DMS 273 (cell line): ENCODE measurements at regions not wholly inside any gene's neighbourhood (a gene's known extent, or its start where the extent isn't known, plus 50 kb on each side); places are given as distances from the start of the nearest gene placed in this dataset.
A peak's percentile ranks its signal among the peaks of the same experiment; 100 is the strongest.

Experiments used
- DNase-seq: peaks from one replicate; lab custom pipeline; 2025; ENCODE audit not compliant: unreplicated experiment; lab: John Stamatoyannopoulos, UW

- peak; percentile 10 for DNase-seq
These were observed 296.6 kb upstream of the RASA1 start for GRCh38 chr5:86971034-86971571.

GRCh38 chr5:86974955-86975354 lies 292.7 kb upstream of the RASA1 start:
- no peak for DNase-seq

GRCh38 chr5:86977190-86977589 lies 290.5 kb upstream of the RASA1 start:
- DNase-seq: no peak

- no peak for DNase-seq
These were observed 289.9 kb upstream of the RASA1 start for GRCh38 chr5:86977808-86978207.

GRCh38 chr5:86979811-86980411 lies 287.8 kb upstream of the RASA1 start:
- DNase-seq: no peak

- DNase-seq: no peak
These were observed 285.8 kb upstream of the RASA1 start for GRCh38 chr5:86981898-86982297.

- no peak for DNase-seq
These were observed 284.5 kb upstream of the RASA1 start for GRCh38 chr5:86983208-86983607.

GRCh38 chr5:86986837-86987236 lies 280.8 kb upstream of the RASA1 start:
- no peak for DNase-seq

GRCh38 chr5:86997516-86997915 lies 270.2 kb upstream of the RASA1 start:
- DNase-seq: no peak

GRCh38 chr5:86999951-87000350 lies 267.7 kb upstream of the RASA1 start:
- DNase-seq: no peak

- no peak for DNase-seq
These were observed 265.2 kb upstream of the RASA1 start for GRCh38 chr5:87002485-87002884.

GRCh38 chr5:87004101-87004500 lies 263.6 kb upstream of the RASA1 start:
- no peak for DNase-seq

GRCh38 chr5:87007737-87008136 lies 259.9 kb upstream of the RASA1 start:
- DNase-seq: no peak

GRCh38 chr5:87008751-87009560 lies 258.7 kb upstream of the RASA1 start:
- no peak for DNase-seq

- DNase-seq: no peak
These were observed 256.9 kb upstream of the RASA1 start for GRCh38 chr5:87010736-87011135.

- DNase-seq: no peak
These were observed 251.8 kb upstream of the RASA1 start for GRCh38 chr5:87015901-87016300.

- DNase-seq: no peak
These were observed 247.4 kb upstream of the RASA1 start for GRCh38 chr5:87020099-87020934.

GRCh38 chr5:87022415-87022814 lies 245.3 kb upstream of the RASA1 start:
- no peak for DNase-seq

- no peak for DNase-seq
These were observed 240.1 kb upstream of the RASA1 start for GRCh38 chr5:87027570-87027969.

- no peak for DNase-seq
These were observed 237.7 kb upstream of the RASA1 start for GRCh38 chr5:87029951-87030350.

- no peak for DNase-seq
These were observed 237.0 kb upstream of the RASA1 start for GRCh38 chr5:87030699-87031098.

GRCh38 chr5:87034557-87034956 lies 233.1 kb upstream of the RASA1 start:
- DNase-seq: no peak
